Hematopoietic multipotent progenitor cell (in vitro differentiated cells): ENCODE measurements at regions not wholly inside any gene's neighbourhood (a gene's known extent, or its start where the extent isn't known, plus 50 kb on each side); places are given as distances from the start of the nearest gene placed in this dataset.
"Not testable (repeated sequence)": the region's sequence is repeated elsewhere in the genome, so short reads cannot be mapped to it uniquely, and the experiment has no call there.

ENCODE experiments used
- DNase-seq, 3 donors: peaks; one replicate each; pipeline ENCODE4 v3.0.0-alpha.2; 2011 to 2015; ENCODE audit warnings: low read depth in 2 of 3, low spot score in 2 of 3

GRCh38 chr16:35614883-35615282 is 2155.5 kb downstream of the TP53TG3F start:
- DNase-seq: not testable (repeated sequence)

GRCh38 chr16:35619176-35619575 is 2159.8 kb downstream of the TP53TG3F start:
- not testable (repeated sequence) for DNase-seq

DNA sequence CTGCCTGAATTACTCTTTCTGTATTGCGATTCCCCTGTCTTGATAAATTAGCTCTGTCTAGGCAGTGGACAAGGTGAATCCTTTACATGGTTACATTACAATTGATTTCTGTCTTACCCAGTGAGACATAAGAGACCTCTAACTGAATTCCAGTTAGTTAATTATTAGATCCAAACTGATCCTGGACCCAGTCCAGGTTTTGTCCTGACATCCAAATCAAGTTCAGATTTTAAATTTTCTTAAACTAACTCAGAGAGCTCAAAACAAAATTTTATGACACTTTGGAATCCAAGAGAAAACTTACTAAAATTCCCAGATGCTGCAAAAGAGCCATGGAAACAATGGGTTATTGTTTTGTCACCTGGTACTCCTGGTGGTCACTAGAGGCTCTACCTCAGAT is 2166.6 kb downstream of the TP53TG3F start:
- DNase-seq: no peak

GRCh38 chr16:35628976-35629375 is 2169.6 kb downstream of the TP53TG3F start:
- no peak for DNase-seq

GRCh38 chr16:35631261-35631945 is 2172.0 kb downstream of the TP53TG3F start:
- DNase-seq: no peak

GRCh38 chr16:35636480-35637230 is 2177.2 kb downstream of the TP53TG3F start:
- no peak for DNase-seq

DNA sequence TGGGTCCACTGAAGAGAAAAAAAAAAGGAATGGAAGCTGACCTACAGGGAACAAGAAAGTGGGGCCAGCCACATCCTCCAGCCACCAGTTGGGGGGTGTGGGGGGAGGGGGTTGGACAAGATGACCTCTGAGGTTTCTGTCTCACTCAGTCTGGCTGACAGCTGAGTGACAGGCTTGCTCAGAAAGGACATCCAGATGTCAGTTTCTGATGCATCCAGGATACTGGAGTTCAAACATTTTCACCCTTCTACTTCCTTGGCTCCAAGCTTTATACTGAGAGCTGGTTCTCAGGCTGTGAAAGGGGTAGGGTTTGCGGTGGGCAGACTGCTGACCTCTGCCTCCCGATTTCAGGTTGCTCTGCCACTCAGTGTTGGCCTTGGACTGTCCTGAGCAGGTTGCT is 2178.3 kb downstream of the TP53TG3F start:
- DNase-seq: no peak

- DNase-seq: no peak
Measured at GRCh38 chr16:35639233-35640205, 2180.1 kb downstream of the TP53TG3F start.

GRCh38 chr16:35642322-35642835 is 2183.0 kb downstream of the TP53TG3F start:
- DNase-seq: no peak

GRCh38 chr16:35651841-35652240 is 2192.4 kb downstream of the TP53TG3F start:
- DNase-seq: no peak

- DNase-seq: no peak
Measured at GRCh38 chr16:35664091-35664693, 2204.8 kb downstream of the TP53TG3F start.

DNA sequence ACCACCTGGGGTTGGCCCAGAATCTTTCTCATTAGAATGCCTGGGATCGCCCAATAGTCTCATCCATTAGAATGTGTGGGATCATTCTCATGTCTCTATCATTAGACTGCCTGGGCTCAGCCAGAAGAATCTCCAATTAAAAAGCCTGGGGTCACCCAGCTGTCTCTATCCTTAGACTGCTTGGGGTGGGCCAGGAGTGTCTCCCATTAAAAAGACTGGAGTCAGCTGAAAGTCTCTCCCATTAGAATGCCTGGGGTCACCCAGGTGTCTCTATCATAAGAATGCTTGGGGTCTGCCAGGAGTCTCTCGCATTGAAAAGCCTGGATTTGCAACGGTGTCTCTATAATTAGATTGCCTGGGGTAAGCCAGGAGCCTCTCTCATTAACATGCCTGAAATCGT is 2225.7 kb downstream of the TP53TG3F start:
- DNase-seq: no peak

DNA sequence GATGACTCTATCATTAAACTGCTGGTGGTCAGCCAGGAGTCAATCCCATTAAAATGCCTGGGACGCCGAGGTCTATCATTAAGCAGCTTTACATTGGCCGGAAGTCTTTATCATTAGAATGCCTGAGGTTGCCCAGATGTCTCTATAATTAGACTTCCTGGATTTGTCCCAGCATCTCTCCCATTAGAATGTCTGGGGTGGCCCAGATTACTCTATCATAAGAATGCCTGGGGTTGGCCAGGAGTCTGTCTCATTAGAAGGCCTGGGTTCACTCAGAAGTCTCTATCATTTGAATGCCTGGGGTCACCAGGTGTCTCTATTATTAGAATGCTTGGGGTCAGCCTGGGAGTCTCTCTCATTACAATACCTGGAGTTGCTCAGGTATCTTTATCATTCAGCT is 2227.2 kb downstream of the TP53TG3F start:
- no peak for DNase-seq

DNA sequence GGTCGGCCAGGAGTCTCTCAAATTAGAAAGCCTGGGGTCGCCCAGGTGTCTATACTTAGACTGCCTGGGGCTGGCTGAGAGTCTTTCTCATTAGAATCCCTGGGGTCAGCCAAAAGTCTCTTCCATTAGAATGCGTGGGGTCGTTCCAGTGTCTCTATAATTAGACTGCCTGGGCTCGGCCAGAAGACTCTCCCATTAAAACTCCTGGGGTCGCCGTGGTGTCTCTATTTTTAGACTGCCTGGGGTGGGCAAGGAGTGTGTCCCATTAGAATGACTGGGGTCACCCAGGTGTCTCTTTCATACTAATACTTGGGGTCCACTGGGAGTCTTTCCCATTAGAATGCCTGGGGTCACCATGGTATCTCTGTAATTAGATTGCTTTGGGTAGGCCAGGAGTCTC is 2227.7 kb downstream of the TP53TG3F start:
- DNase-seq: no peak

GRCh38 chr16:35687781-35688180 is 2228.4 kb downstream of the TP53TG3F start:
- DNase-seq: no peak

DNA sequence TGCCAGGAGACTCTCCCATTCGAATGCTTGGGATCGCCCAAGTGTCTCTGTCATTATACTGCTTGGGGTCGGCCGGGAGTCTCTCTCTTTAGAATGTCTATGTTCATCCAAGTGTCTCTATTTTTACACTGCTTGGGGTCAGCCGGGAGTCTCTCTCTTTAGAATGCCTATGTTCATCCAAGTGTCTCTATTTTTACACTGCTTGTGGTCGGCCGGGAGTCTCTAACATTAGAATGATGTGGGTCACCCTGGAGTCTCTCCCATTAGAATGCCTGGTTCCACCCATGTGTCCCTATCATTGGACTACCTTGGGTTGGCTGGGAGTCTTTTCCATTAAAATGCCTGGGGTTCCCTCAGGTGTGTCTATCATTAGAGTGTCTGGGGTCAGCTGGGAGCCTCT is 2230.4 kb downstream of the TP53TG3F start:
- no peak for DNase-seq

GRCh38 chr16:35690413-35690812 is 2231.0 kb downstream of the TP53TG3F start:
- DNase-seq: no peak

GRCh38 chr16:35691057-35691456 is 2231.6 kb downstream of the TP53TG3F start:
- no peak for DNase-seq

- no peak for DNase-seq
Measured at GRCh38 chr16:35692824-35693223, 2233.4 kb downstream of the TP53TG3F start.

- no peak for DNase-seq
Measured at GRCh38 chr16:35706901-35707300, 2247.5 kb downstream of the TP53TG3F start.

DNA sequence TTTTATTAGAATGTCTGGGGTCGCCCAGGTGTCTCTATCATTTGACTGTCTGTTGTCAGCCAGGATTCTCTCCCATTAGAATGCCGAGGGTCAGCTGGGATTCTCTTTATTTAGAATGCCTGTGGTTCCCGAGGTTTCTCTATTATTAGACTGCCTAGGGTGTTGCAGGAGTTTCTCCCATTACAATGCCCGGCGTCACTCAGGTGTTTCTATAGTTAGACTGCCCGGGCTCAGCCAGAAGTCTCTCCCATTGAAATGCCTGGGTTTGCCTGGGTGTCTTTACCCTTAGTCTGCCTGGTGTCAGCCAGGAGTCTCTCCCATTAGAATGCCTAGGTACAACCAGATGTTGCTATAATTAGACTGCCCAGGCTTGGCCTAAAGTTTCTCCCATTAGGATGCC is 2252.0 kb downstream of the TP53TG3F start:
- DNase-seq: no peak
